Ascending aorta (tissue), 2 donors: ENCODE measurements at regions not wholly inside any gene's neighbourhood (a gene's known extent, or its start where the extent isn't known, plus 50 kb on each side); places are given as distances from the start of the nearest gene placed in this dataset.
"Not testable (repeated sequence)": the region's sequence is repeated elsewhere in the genome, so short reads cannot be mapped to it uniquely, and the experiment has no call there.

Source experiments
- DNase-seq, 2 donors: peaks; one replicate each; pipeline ENCODE4 v3.0.0-alpha.2; 2019; ENCODE audit warnings: low spot score in 2 of 2
- H3K27ac ChIP-seq, 2 donors: fragments of 200-600 bp; sonication (generic); one replicate each; pipeline ENCODE4 v1.5.1; 2016 to 2017; ENCODE audit warnings: mild to moderate bottlenecking in 1 of 2
- H3K27me3 ChIP-seq: fragments of 200-600 bp; sonication (generic); one replicate; pipeline ENCODE4 v1.5.1; 2017
- H3K36me3 ChIP-seq, 2 donors: fragments of 200-600 bp; sonication (generic); one replicate each; pipeline ENCODE4 v1.5.1; 2016
- H3K4me1 ChIP-seq, 2 donors: fragments of 200-600 bp; sonication (generic); one replicate each; pipeline ENCODE4 v1.5.1; 2016 to 2017; ENCODE audit warnings: mild to moderate bottlenecking in 1 of 2
- H3K4me3 ChIP-seq, 2 donors: fragments of 200-600 bp; sonication (generic); one replicate each; pipeline ENCODE4 v1.5.1; 2016 to 2017; ENCODE audit warnings: mild to moderate bottlenecking in 1 of 2
- H3K9me3 ChIP-seq, 2 donors: fragments of 200-600 bp; sonication (generic); one replicate each; pipeline ENCODE4 v1.5.1; 2016
- intact Hi-C: fragments of 100-400 bp; cut with DNase I; formaldehyde crosslinking; loops from one replicate; pipeline ENCODE4 v1.15.1; 2023
- TF ChIP-seq, protein P1 (sequence below), 3 experiments: fragments of 200-600 bp in 2 of 3; fragments of 450-650 bp in 1 of 3; sonication (generic) in 2 of 3; IDR thresholded peaks; one replicate each; pipeline ENCODE4 v1.5.1; 2016 to 2019; ENCODE audit warnings: antibody characterized with exemption in 3 of 3, mild to moderate bottlenecking in 1 of 3, moderate library complexity in 1 of 3

DNA sequence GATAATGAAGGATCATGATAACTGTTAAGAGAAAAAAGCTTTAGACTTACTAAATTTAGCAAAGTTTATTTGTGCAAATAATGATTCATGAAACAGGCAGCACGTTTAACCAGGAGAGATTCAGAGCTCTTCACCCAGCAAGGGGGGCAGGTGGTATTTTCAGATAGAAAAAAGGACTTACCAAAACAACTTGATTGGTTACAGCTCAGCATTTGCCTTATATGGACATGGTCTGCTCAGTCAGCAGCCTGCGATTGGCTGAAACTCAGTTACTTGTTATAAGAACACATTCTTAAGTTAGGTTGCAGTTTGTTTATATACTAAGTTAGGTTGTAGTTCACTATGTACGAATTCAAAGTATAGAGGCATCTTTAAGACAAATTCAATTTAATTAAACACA is 165.6 kb downstream of the DUSP10 start:
- TF ChIP-seq, protein P1, sequence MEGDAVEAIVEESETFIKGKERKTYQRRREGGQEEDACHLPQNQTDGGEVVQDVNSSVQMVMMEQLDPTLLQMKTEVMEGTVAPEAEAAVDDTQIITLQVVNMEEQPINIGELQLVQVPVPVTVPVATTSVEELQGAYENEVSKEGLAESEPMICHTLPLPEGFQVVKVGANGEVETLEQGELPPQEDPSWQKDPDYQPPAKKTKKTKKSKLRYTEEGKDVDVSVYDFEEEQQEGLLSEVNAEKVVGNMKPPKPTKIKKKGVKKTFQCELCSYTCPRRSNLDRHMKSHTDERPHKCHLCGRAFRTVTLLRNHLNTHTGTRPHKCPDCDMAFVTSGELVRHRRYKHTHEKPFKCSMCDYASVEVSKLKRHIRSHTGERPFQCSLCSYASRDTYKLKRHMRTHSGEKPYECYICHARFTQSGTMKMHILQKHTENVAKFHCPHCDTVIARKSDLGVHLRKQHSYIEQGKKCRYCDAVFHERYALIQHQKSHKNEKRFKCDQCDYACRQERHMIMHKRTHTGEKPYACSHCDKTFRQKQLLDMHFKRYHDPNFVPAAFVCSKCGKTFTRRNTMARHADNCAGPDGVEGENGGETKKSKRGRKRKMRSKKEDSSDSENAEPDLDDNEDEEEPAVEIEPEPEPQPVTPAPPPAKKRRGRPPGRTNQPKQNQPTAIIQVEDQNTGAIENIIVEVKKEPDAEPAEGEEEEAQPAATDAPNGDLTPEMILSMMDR (IDR thresholded peaks at IDR 0.05) = no peak
- DNase-seq = no peak
- H3K27me3 ChIP-seq = no peaks in the 10 kb centered on the region
- no peaks in the 10 kb centered on the region for H3K36me3 ChIP-seq
- intact Hi-C loops = no loop called here
- no peaks in the 10 kb centered on the region for H3K4me1 ChIP-seq
- no peak overlapping the region for H3K27ac ChIP-seq
- no peak overlapping the region for H3K4me3 ChIP-seq
- H3K9me3 ChIP-seq = no peaks in the 10 kb centered on the region

DNA sequence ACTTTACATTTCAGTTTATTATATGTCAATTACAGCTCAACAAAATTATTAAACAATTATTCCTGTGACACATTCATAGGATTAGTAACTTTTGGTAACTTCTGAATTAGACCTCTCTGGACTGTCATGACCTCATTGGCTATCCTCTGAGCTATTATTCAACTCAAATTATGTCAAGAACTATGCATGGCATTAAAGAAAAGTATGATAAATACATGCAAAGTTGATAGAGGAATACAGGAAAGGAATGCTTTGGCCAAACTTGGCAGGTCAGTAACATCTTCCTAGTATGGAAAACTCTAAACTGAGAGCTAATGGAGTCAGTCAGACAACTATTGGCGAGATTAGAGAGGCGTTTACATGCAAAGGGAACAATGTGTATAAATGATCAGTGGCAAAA is 158.4 kb downstream of the DUSP10 start:
- Histone ChIP-seq H3K27me3 (no peaks in the 10 kb centered on the region), H3K9me3 (no peaks in the 10 kb centered on the region), H3K36me3 (no peaks in the 10 kb centered on the region), H3K4me3 (no peak overlapping the region), H3K27ac (no peak overlapping the region), H3K4me1 (no peaks in the 10 kb centered on the region)
- intact Hi-C loops = no loop called here
- TF ChIP-seq, protein P1 (IDR thresholded peaks at IDR 0.05) = no peak
- DNase-seq = no peak

DNA sequence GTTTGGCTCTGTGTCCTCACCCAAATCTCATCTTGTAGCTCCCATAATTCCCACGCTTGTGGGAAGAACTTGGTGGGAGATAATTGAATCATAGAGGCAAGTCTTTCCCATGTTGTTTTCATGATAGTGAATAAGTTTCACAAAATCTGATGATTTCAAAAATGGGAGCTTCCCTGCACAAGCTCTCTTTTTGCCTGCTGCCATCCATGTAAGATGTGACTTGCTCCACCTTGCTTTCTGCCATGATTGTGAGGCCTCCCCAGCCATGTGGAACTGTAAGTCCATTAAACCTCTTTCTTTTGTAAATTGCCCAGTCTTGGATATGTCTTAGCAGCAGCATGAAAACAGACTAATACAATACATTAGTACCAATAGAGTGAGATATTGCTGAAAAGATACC is 154.9 kb downstream of the DUSP10 start:
- DNase-seq, H3K27me3 ChIP-seq, H3K4me1 ChIP-seq, intact Hi-C loops, H3K4me3 ChIP-seq, H3K27ac ChIP-seq, H3K9me3 ChIP-seq, H3K36me3 ChIP-seq: not testable (repeated sequence)

DNA sequence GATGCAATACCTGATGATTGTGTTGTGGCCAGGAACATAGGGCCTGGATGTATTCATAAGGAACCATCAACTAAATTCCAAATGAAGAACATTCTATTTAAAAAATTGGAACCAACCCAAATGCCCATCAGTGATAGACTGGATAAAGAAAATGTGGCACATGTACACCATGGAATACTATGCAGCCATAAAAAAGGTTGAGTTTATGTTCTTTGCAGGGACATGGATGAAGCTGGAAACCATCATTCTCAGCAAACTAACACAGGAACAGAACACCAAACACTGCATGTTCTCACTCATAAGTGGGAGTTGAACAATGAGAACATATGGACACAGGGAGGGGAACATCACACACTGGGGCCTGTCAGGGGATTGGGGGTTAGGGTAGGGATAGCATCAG is 150.6 kb downstream of the DUSP10 start:
- H3K36me3 ChIP-seq, intact Hi-C loops, H3K9me3 ChIP-seq: not testable (repeated sequence)

DNA sequence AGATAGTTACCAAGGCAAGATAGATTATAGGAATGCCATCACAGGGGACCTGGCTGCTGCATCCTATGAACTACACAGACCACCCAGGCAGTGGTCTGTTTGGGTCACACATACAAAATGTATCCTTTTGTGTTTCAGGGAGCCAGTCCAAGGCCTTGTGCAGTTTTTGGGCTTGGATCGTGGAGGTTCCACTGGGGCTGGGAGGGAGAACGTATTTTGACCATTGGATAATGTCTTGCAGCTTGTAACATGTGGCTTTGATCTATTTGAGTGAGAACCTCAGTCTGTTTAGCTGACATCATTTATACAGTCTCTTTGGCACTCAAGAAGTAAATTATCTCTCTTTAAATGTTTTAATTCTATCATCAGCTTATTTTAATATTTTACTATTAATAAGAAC is 147.3 kb downstream of the DUSP10 start:
- H3K9me3 ChIP-seq = no peaks in the 10 kb centered on the region
- no peak overlapping the region for H3K4me3 ChIP-seq
- no peaks in the 10 kb centered on the region for H3K36me3 ChIP-seq
- H3K27me3 ChIP-seq = no peaks in the 10 kb centered on the region
- intact Hi-C loops = no loop called here
- H3K4me1 ChIP-seq = no peaks in the 10 kb centered on the region
- DNase-seq = no peak
- TF ChIP-seq, protein P1 (IDR thresholded peaks at IDR 0.05) = no peak
- no peak overlapping the region for H3K27ac ChIP-seq

More for the DNA sequence above, 150.6 kb downstream of the DUSP10 start:
- not testable (repeated sequence) for H3K27me3 ChIP-seq, H3K4me1 ChIP-seq, H3K27ac ChIP-seq, DNase-seq, H3K4me3 ChIP-seq

DNA sequence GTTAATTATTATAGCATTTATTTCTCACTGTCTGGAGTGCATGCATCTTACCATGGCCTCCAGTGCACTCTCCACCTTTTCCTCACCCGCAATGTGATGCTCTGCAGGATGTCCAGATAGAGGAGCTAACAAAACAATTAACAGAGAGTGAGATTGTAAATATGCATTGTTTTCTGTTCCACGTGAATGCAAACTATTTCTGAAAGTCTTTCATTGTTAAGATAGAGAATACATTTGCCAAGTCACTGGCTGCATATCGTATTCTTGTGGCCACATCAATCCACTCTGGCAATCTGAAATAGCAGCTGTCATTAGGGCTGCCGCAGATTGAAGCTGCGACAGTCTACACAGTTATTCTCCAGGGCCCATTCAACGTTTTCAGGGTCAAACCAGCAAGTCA is 143.8 kb downstream of the DUSP10 start:
- Histone ChIP-seq H3K4me3 (no peak overlapping the region), H3K9me3 (no peaks in the 10 kb centered on the region), H3K27me3 (no peaks in the 10 kb centered on the region), H3K36me3 (no peaks in the 10 kb centered on the region), H3K4me1 (no peaks in the 10 kb centered on the region), H3K27ac (no peak overlapping the region)
- DNase-seq = no peak
- TF ChIP-seq, protein P1 (IDR thresholded peaks at IDR 0.05) = no peak
- intact Hi-C loops = no loop called here

DNA sequence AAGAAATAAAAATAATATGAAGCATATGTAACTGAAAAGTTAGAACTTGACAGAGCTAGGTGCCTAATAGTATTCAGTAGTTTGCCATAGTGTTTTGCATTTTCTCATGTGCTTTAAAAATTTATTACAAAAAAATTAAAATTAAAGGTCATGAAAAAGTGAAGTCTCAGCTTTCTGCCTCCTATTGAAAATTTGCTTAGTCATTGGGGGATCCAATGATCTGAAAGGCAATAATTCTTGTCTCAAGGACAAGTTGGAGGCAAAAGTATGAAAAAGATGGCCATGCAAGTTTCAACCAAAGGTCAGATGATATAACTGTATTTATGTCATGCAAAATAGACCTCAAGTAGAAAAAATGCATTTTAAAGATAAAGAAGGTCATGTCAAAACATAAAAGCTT is 140.7 kb downstream of the DUSP10 start:
- TF ChIP-seq, protein P1 (IDR thresholded peaks at IDR 0.05) = no peak
- no peak overlapping the region for H3K27ac ChIP-seq
- H3K36me3 ChIP-seq = no peaks in the 10 kb centered on the region
- no peaks in the 10 kb centered on the region for H3K4me1 ChIP-seq
- no peaks in the 10 kb centered on the region for H3K9me3 ChIP-seq
- no peak for DNase-seq
- no peaks in the 10 kb centered on the region for H3K27me3 ChIP-seq
- intact Hi-C loops = no loop called here
- no peak overlapping the region for H3K4me3 ChIP-seq
